Spinal cord (tissue), 9 donors: ENCODE measurements at regions not wholly inside any gene's neighbourhood (a gene's known extent, or its start where the extent isn't known, plus 50 kb on each side); places are given as distances from the start of the nearest gene placed in this dataset.

Experiments
- DNase-seq, 6 donors: peaks; one replicate each; pipeline versions ENCODE4 v3.0.0 to v3.0.0-alpha.2; 2013 to 2015; ENCODE audit warnings: low spot score in 6 of 6, low read depth in 4 of 6
- H3K27ac ChIP-seq: one replicate; pipeline ENCODE4 v1.5.1; 2013; ENCODE audit warnings: low read depth, low read length, control low read depth
- H3K27me3 ChIP-seq: one replicate; pipeline ENCODE4 v1.6.1; 2013; ENCODE audit warnings: low read length; ENCODE audit not compliant: control insufficient read depth, insufficient read depth
- H3K36me3 ChIP-seq: one replicate; pipeline ENCODE4 v1.6.1; 2013; ENCODE audit warnings: low read length; ENCODE audit not compliant: control insufficient read depth, insufficient read depth
- H3K4me1 ChIP-seq: one replicate; pipeline ENCODE4 v1.6.1; 2013; ENCODE audit warnings: low read length; ENCODE audit not compliant: control insufficient read depth, insufficient read depth
- H3K4me3 ChIP-seq: one replicate; pipeline ENCODE4 v1.5.1; 2013; ENCODE audit warnings: low read depth, low read length, control low read depth
- H3K9me3 ChIP-seq: one replicate; pipeline ENCODE4 v1.6.1; 2013; ENCODE audit warnings: low read length; ENCODE audit not compliant: control insufficient read depth, insufficient read depth
- WGBS: methylation state at CpG from one replicate; pipeline ENCODE4 v1.1.5; 2013; ENCODE audit warnings: missing lambda C conversion rate; ENCODE audit not compliant: insufficient coverage; 5-methylcytosine and 5-hydroxymethylcytosine counted together
- donor health status: healthy.

GRCh38 chr1:194055536-194055935 lies 869.1 kb upstream of the B3GALT2 start:
- Histone ChIP-seq H3K9me3 (no peaks in the 10 kb centered on the region), H3K27ac (no peak overlapping the region), H3K4me3 (no peak overlapping the region), H3K36me3 (no peaks in the 10 kb centered on the region), H3K4me1 (no peaks in the 10 kb centered on the region), H3K27me3 (no peaks in the 10 kb centered on the region)
- WGBS: no CpG with 5 or more reads among the region's 1 CpG
- peak in 1 of 6 donors; percentile 34 for DNase-seq

GRCh38 chr1:194052514-194053338 lies 866.3 kb upstream of the B3GALT2 start:
- H3K4me1 ChIP-seq: no peaks in the 10 kb centered on the region
- 100% methylated on average over 2 of the region's 2 CpGs for WGBS
- no peak overlapping the region for H3K4me3 ChIP-seq
- no peak for DNase-seq
- H3K27me3 ChIP-seq: no peaks in the 10 kb centered on the region
- H3K9me3 ChIP-seq: no peaks in the 10 kb centered on the region
- no peak overlapping the region for H3K27ac ChIP-seq
- no peaks in the 10 kb centered on the region for H3K36me3 ChIP-seq

- H3K36me3 ChIP-seq: no peaks in the 10 kb centered on the region
- no peak overlapping the region for H3K27ac ChIP-seq
- H3K27me3 ChIP-seq: no peaks in the 10 kb centered on the region
- DNase-seq: no peak
- 94% methylated on average over 2 of the region's 3 CpGs for WGBS
- no peaks in the 10 kb centered on the region for H3K4me1 ChIP-seq
- H3K9me3 ChIP-seq: no peaks in the 10 kb centered on the region
- no peak overlapping the region for H3K4me3 ChIP-seq
These were observed 861.5 kb upstream of the B3GALT2 start for GRCh38 chr1:194047921-194048320.

- no peaks in the 10 kb centered on the region for H3K9me3 ChIP-seq
- DNase-seq: no peak
- no peak overlapping the region for H3K27ac ChIP-seq
- H3K4me3 ChIP-seq: no peak overlapping the region
- H3K4me1 ChIP-seq: no peaks in the 10 kb centered on the region
- no CpG with 5 or more reads among the region's 3 CpGs for WGBS
- no peaks in the 10 kb centered on the region for H3K27me3 ChIP-seq
- H3K36me3 ChIP-seq: no peaks in the 10 kb centered on the region
These were observed 860.8 kb upstream of the B3GALT2 start for GRCh38 chr1:194047206-194047605.

GRCh38 chr1:194045416-194045815 lies 859.0 kb upstream of the B3GALT2 start:
- H3K4me1 ChIP-seq: no peaks in the 10 kb centered on the region
- no peak for DNase-seq
- no peak overlapping the region for H3K4me3 ChIP-seq
- no peak overlapping the region for H3K27ac ChIP-seq
- no peaks in the 10 kb centered on the region for H3K9me3 ChIP-seq
- no CpG with 5 or more reads among the region's 2 CpGs for WGBS
- no peaks in the 10 kb centered on the region for H3K27me3 ChIP-seq
- no peaks in the 10 kb centered on the region for H3K36me3 ChIP-seq

GRCh38 chr1:194044892-194045291 lies 858.5 kb upstream of the B3GALT2 start:
- Histone ChIP-seq H3K4me1 (no peaks in the 10 kb centered on the region), H3K9me3 (no peaks in the 10 kb centered on the region), H3K27me3 (no peaks in the 10 kb centered on the region), H3K36me3 (no peaks in the 10 kb centered on the region), H3K27ac (no peak overlapping the region), H3K4me3 (no peak overlapping the region)
- WGBS: no CpG with 5 or more reads among the region's 1 CpG
- DNase-seq: no peak

- Histone ChIP-seq H3K27me3 (no peaks in the 10 kb centered on the region), H3K4me1 (no peaks in the 10 kb centered on the region), H3K4me3 (no peak overlapping the region), H3K9me3 (no peaks in the 10 kb centered on the region), H3K27ac (no peak overlapping the region), H3K36me3 (no peaks in the 10 kb centered on the region)
- no peak for DNase-seq
- 93% methylated on average over 2 of the region's 5 CpGs for WGBS
These were observed 857.8 kb upstream of the B3GALT2 start for GRCh38 chr1:194043984-194044755.

- WGBS: no CpG with 5 or more reads among the region's 3 CpGs
- no peaks in the 10 kb centered on the region for H3K4me1 ChIP-seq
- peak in 1 of 6 donors; percentile 47 for DNase-seq
- H3K9me3 ChIP-seq: no peaks in the 10 kb centered on the region
- no peak overlapping the region for H3K27ac ChIP-seq
- no peak overlapping the region for H3K4me3 ChIP-seq
- no peaks in the 10 kb centered on the region for H3K27me3 ChIP-seq
- H3K36me3 ChIP-seq: no peaks in the 10 kb centered on the region
These were observed 856.3 kb upstream of the B3GALT2 start for GRCh38 chr1:194042736-194043135.

GRCh38 chr1:194040496-194040895 lies 854.1 kb upstream of the B3GALT2 start:
- Histone ChIP-seq H3K4me3 (no peak overlapping the region), H3K27me3 (no peaks in the 10 kb centered on the region), H3K4me1 (no peaks in the 10 kb centered on the region), H3K27ac (no peak overlapping the region), H3K9me3 (no peaks in the 10 kb centered on the region), H3K36me3 (no peaks in the 10 kb centered on the region)
- no CpG with 5 or more reads among the region's 1 CpG for WGBS
- peak in 1 of 6 donors; percentile 64 for DNase-seq

- Histone ChIP-seq H3K27ac (no peak overlapping the region), H3K36me3 (no peaks in the 10 kb centered on the region), H3K4me1 (no peaks in the 10 kb centered on the region), H3K9me3 (no peaks in the 10 kb centered on the region), H3K27me3 (no peaks in the 10 kb centered on the region), H3K4me3 (no peak overlapping the region)
- WGBS: no CpG with 5 or more reads among the region's 1 CpG
- DNase-seq: no peak
These were observed 853.2 kb upstream of the B3GALT2 start for GRCh38 chr1:194039578-194039977.
